Endodermal cell (in vitro differentiated cells): ENCODE measurements at regions not wholly inside any gene's neighbourhood (a gene's known extent, or its start where the extent isn't known, plus 50 kb on each side); places are given as distances from the start of the nearest gene placed in this dataset.

Experiments
- DNase-seq: peaks from one replicate; pipeline ENCODE4 v3.0.0-alpha.2; 2017
- H3K27ac ChIP-seq: 2 replicates; pipeline ENCODE4 v1.5.1; 2013; ENCODE audit warnings: mild to moderate bottlenecking, low read depth, low read length, moderate library complexity
- H3K27me3 ChIP-seq: 2 replicates; pipeline ENCODE4 v1.6.1; 2013; ENCODE audit warnings: mild to moderate bottlenecking, low read length, moderate library complexity; ENCODE audit not compliant: insufficient read depth, control insufficient read depth, poor library complexity, severe bottlenecking
- H3K36me3 ChIP-seq: 2 replicates; pipeline ENCODE4 v1.7.0; 2013; ENCODE audit warnings: mild to moderate bottlenecking, low read length, moderate library complexity; ENCODE audit not compliant: control insufficient read depth, insufficient read depth
- H3K4me1 ChIP-seq: one replicate; pipeline ENCODE4 v1.7.0; 2013; ENCODE audit warnings: low read length; ENCODE audit not compliant: control insufficient read depth, insufficient read depth
- H3K4me3 ChIP-seq: 2 replicates; pipeline ENCODE4 v1.5.1; 2013; ENCODE audit warnings: mild to moderate bottlenecking, low read length, moderate library complexity
- H3K9ac ChIP-seq: 2 replicates; pipeline ENCODE4 v1.6.1; 2013; ENCODE audit warnings: mild to moderate bottlenecking, low read length, moderate library complexity; ENCODE audit not compliant: poor library complexity, severe bottlenecking; ENCODE audit errors: extremely low read depth
- H3K9me3 ChIP-seq: 2 replicates; pipeline ENCODE4 v1.6.1; 2013; ENCODE audit warnings: mild to moderate bottlenecking, low read length, moderate library complexity; ENCODE audit not compliant: control insufficient read depth
- H3K27ac Mint-ChIP-seq: 2 replicates; pipeline ENCODE4 v1.8.0; 2020; ENCODE audit warnings: mixed read lengths
- H3K27me3 Mint-ChIP-seq: 2 replicates; pipeline ENCODE4 v1.8.0; 2021; ENCODE audit warnings: mild to moderate bottlenecking, mixed read lengths; ENCODE audit not compliant: insufficient read depth
- H3K36me3 Mint-ChIP-seq: 2 replicates; pipeline ENCODE4 v1.8.0; 2020; ENCODE audit warnings: low read depth, mixed read lengths
- H3K4me1 Mint-ChIP-seq: 2 replicates; pipeline ENCODE4 v1.8.0; 2020; ENCODE audit warnings: mixed read lengths
- H3K4me3 Mint-ChIP-seq: 2 replicates; pipeline ENCODE4 v1.8.0; 2020; ENCODE audit warnings: mild to moderate bottlenecking, moderate library complexity, mixed read lengths
- H3K9me3 Mint-ChIP-seq: 2 replicates; pipeline ENCODE4 v1.8.0; 2020; ENCODE audit warnings: mild to moderate bottlenecking, mixed read lengths
- WGBS, 2 experiments: methylation state at CpG; one replicate each; pipeline versions ENCODE4 v1.1.5 to v1.1.7; 2013; ENCODE audit warnings: missing lambda C conversion rate in 2 of 2, mixed read lengths in 1 of 2; ENCODE audit not compliant: insufficient coverage in 1 of 2, insufficient read length in 1 of 2; 5-methylcytosine and 5-hydroxymethylcytosine counted together
- TF ChIP-seq, protein P1 (sequence below): fragments of 200-600 bp; sonication (generic); conservative IDR thresholded peaks from 2 replicates; pipeline ENCODE4 v1.5.0; 2021; ENCODE audit warnings: antibody characterized with exemption, mild to moderate bottlenecking

DNA sequence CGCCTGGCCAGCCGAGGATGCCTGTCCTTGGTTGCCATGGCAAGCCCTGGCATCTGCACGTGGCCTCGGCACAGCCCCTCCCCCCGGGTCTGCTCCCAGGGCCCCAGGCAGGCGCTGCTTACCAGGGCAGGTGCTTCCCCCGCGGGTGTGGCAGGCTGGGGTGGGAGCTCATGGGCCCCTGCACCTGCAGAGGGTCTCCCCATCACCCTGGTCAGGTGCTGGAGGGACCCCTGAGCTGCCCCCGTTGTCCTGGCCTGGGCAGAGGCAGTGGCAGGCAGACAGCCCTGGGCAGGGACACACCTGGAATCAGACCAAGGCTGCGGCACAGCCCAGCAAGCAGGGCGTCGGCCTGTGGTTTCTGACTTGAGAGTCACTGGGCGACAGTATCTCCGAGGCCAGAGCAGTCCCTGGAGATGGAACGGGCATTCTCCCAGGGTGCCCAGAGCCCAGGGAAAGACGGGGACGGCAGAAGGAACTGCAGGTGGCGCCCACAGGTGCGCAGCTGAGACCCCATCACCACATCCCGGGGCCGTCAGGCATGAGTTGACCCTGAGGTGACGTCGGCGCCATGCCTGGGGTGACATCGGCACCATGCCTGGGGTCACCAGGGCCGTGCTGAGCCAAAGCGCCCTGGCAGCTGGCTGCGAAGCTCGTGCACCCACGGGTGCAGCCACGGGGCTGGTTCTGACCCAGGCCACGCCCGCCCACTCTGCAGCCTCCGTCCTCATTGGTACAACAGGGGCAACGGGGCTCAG lies 56.1 kb upstream of the FBRSL1 start:
- 85 to 91% methylated on average over 25 to 35 of the region's 35 CpGs for WGBS, 2 experiments
- peaks cover 50% of the 10 kb centered on the region for H3K27me3 Mint-ChIP-seq
- no peak overlapping the region for H3K27ac ChIP-seq
- no peak overlapping the region for H3K4me3 ChIP-seq
- no peak overlapping the region for H3K9ac ChIP-seq
- peaks cover 16% of the 10 kb centered on the region for H3K4me1 Mint-ChIP-seq
- H3K27me3 ChIP-seq: no peaks in the 10 kb centered on the region
- TF ChIP-seq, protein P1, sequence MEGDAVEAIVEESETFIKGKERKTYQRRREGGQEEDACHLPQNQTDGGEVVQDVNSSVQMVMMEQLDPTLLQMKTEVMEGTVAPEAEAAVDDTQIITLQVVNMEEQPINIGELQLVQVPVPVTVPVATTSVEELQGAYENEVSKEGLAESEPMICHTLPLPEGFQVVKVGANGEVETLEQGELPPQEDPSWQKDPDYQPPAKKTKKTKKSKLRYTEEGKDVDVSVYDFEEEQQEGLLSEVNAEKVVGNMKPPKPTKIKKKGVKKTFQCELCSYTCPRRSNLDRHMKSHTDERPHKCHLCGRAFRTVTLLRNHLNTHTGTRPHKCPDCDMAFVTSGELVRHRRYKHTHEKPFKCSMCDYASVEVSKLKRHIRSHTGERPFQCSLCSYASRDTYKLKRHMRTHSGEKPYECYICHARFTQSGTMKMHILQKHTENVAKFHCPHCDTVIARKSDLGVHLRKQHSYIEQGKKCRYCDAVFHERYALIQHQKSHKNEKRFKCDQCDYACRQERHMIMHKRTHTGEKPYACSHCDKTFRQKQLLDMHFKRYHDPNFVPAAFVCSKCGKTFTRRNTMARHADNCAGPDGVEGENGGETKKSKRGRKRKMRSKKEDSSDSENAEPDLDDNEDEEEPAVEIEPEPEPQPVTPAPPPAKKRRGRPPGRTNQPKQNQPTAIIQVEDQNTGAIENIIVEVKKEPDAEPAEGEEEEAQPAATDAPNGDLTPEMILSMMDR: no peak
- no peaks in the 10 kb centered on the region for H3K36me3 ChIP-seq
- H3K9me3 ChIP-seq: no peaks in the 10 kb centered on the region
- H3K4me1 ChIP-seq: no peaks in the 10 kb centered on the region
- no peak overlapping the region for H3K27ac Mint-ChIP-seq
- H3K36me3 Mint-ChIP-seq: peaks cover 7% of the 10 kb centered on the region
- no peak for DNase-seq
- H3K4me3 Mint-ChIP-seq: no peak overlapping the region
- peaks cover 11% of the 10 kb centered on the region for H3K9me3 Mint-ChIP-seq

DNA sequence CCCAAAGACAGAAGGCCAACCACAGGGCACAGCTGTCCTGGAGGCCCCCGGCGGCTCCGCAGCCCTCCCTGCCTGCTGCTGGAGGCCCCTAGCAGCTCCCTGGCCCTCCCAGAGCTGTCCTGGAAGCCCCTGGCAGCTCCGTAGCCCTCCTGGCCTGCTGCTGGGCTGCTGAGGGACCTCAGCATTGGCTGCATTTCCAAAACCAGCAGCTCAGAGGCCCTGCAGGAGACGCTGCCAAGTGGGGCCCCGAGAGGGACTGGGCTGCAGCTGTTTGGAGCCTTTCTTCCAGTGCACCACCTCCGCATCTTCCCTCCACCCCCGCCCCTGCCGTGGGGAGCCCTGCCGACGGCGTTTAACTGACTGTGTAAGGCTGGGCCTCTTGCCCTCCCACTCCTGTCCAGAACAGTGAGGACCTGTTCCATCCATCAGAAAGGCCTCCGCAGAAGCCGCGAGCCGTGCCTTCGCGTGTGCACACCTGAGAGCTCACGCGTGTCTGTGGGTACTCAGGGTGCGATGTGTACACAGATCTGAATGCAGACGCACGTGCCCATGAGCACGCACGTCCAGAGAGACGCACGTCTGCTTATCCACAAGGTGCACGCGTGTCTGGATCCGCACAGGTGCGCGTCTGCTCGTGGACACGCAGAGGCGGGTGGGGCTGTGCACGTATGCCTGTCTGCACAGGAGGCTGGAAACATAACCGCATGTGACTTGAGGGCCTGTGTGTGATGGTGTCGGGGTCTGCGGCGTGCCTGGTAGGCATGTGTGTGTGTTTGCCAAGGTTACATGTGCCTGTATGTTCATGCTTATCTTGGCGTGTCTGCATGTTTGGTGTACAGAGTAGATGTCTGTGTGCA lies 57.0 kb upstream of the FBRSL1 start:
- Histone ChIP-seq H3K4me3 (no peak overlapping the region), H3K27ac (no peak overlapping the region), H3K4me1 (no peaks in the 10 kb centered on the region), H3K9ac (no peak overlapping the region), H3K9me3 (no peaks in the 10 kb centered on the region), H3K36me3 (no peaks in the 10 kb centered on the region), H3K27me3 (no peaks in the 10 kb centered on the region)
- H3K9me3 Mint-ChIP-seq: peaks cover 11% of the 10 kb centered on the region
- TF ChIP-seq, protein P1: no peak
- H3K27me3 Mint-ChIP-seq: peaks cover 46% of the 10 kb centered on the region
- peaks cover 20% of the 10 kb centered on the region for H3K4me1 Mint-ChIP-seq
- no peak overlapping the region for H3K4me3 Mint-ChIP-seq
- peaks cover 7% of the 10 kb centered on the region for H3K36me3 Mint-ChIP-seq
- no peak overlapping the region for H3K27ac Mint-ChIP-seq
- DNase-seq: no peak
- 88 to 90% methylated on average over 33 to 41 of the region's 41 CpGs for WGBS, 2 experiments

DNA sequence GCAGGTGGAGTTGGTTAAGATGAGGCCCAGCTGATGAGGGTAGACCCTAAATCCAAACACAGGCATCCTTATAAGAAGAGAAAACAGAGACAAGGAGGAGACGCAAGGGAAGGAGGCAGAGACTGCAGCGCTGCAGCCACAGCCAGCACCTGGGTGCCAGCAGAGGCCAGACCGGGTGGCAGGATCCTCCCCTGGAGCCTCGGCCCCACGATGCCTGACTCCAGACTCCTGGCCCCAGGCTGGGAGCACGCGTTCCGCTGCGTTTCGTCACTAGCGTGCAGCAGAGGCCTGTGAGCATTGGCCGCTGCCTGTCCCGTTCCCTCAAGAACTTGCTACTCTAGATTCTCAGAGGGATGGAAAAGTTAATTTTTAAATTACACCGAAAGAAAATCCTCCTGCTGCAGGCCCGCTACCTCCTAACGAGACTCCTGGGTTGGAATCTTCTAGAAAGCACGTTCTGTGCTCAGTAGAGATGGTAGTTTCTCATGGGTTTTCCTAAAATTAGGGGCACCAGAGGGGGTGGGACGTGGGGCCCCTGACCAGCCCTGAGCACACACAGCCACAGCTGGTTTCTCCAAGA lies 57.7 kb upstream of the FBRSL1 start:
- Histone ChIP-seq H3K4me3 (no peak overlapping the region), H3K9me3 (no peaks in the 10 kb centered on the region), H3K36me3 (no peaks in the 10 kb centered on the region), H3K4me1 (no peaks in the 10 kb centered on the region), H3K27ac (no peak overlapping the region), H3K27me3 (no peaks in the 10 kb centered on the region), H3K9ac (no peak overlapping the region)
- Mint-ChIP-seq H3K9me3 (peaks cover 16% of the 10 kb centered on the region), H3K4me1 (peaks cover 22% of the 10 kb centered on the region), H3K27me3 (peaks cover 49% of the 10 kb centered on the region), H3K27ac (no peak overlapping the region), H3K4me3 (no peak overlapping the region), H3K36me3 (peaks cover 7% of the 10 kb centered on the region)
- no peak for DNase-seq
- 88 to 93% methylated on average over 18 of the region's 18 CpGs for WGBS, 2 experiments
- TF ChIP-seq, protein P1: no peak
